Mesendoderm (in vitro differentiated cells): ENCODE measurements at regions not wholly inside any gene's neighbourhood (a gene's known extent, or its start where the extent isn't known, plus 50 kb on each side); places are given as distances from the start of the nearest gene placed in this dataset.

ENCODE experiments used
- DNase-seq: peaks from one replicate; pipeline ENCODE4 v3.0.0; 2013
- H2AK5ac ChIP-seq: 2 replicates; pipeline ENCODE4 v1.6.1; 2013; ENCODE audit warnings: low read length, inconsistent platforms
- H2BK120ac ChIP-seq: 2 replicates; pipeline ENCODE4 v1.6.1; 2013; ENCODE audit warnings: low read depth, mild to moderate bottlenecking, low read length, moderate library complexity, mixed read lengths
- H2BK15ac ChIP-seq: replicated peaks from 2 replicates; pipeline ENCODE4 v1.6.1; 2013; ENCODE audit warnings: low read depth, mild to moderate bottlenecking, moderate library complexity
- H2BK5ac ChIP-seq: 2 replicates; pipeline ENCODE4 v1.6.1; 2013; ENCODE audit warnings: low read length, inconsistent platforms
- H3K18ac ChIP-seq: 2 replicates; pipeline ENCODE4 v1.6.1; 2013; ENCODE audit warnings: mild to moderate bottlenecking, low read length, mixed read lengths
- H3K23ac ChIP-seq: one replicate; pipeline ENCODE4 v1.6.1; 2013; ENCODE audit warnings: low read length
- H3K27ac ChIP-seq: 2 replicates; pipeline ENCODE4 v1.5.1; 2013; ENCODE audit warnings: low read depth, mild to moderate bottlenecking, inconsistent platforms, low read length, moderate library complexity
- H3K27me3 ChIP-seq: 2 replicates; pipeline ENCODE4 v1.6.1; 2013; ENCODE audit warnings: low read length, control low read depth, mild to moderate bottlenecking, inconsistent platforms; ENCODE audit not compliant: insufficient read depth, poor library complexity
- H3K36me3 ChIP-seq: 2 replicates; pipeline ENCODE4 v1.6.1; 2013; ENCODE audit warnings: low read length, inconsistent platforms; ENCODE audit not compliant: control insufficient read depth, insufficient read depth
- H3K4ac ChIP-seq: one replicate; pipeline ENCODE4 v1.6.1; 2013; ENCODE audit warnings: low read depth, mild to moderate bottlenecking, low read length, moderate library complexity
- H3K4me1 ChIP-seq: 2 replicates; pipeline ENCODE4 v1.6.1; 2013; ENCODE audit warnings: low read depth, low read length, inconsistent platforms; ENCODE audit not compliant: control insufficient read depth
- H3K4me2 ChIP-seq: 2 replicates; pipeline ENCODE4 v1.6.1; 2013; ENCODE audit warnings: low read length
- H3K4me3 ChIP-seq: 2 replicates; pipeline ENCODE4 v1.5.1; 2013; ENCODE audit warnings: mild to moderate bottlenecking, low read length
- H3K56ac ChIP-seq: one replicate; pipeline ENCODE4 v1.6.1; 2013; ENCODE audit warnings: low read length
- H3K79me1 ChIP-seq: 2 replicates; pipeline ENCODE4 v1.6.1; 2013; ENCODE audit warnings: low read length, inconsistent platforms
- H3K79me2 ChIP-seq: 2 replicates; pipeline ENCODE4 v1.6.1; 2013; ENCODE audit warnings: mild to moderate bottlenecking, low read length; ENCODE audit not compliant: control insufficient read depth, insufficient read depth
- H3K9ac ChIP-seq: 2 replicates; pipeline ENCODE4 v1.6.1; 2013; ENCODE audit warnings: low read length, inconsistent platforms
- H4K5ac ChIP-seq: one replicate; pipeline ENCODE4 v1.6.1; 2013; ENCODE audit warnings: low read length
- H4K8ac ChIP-seq: one replicate; pipeline ENCODE4 v1.6.1; 2013; ENCODE audit warnings: low read depth, mild to moderate bottlenecking, control low read depth, low read length, moderate library complexity
- WGBS: extraction: QIAGEN DNeasy Blood & Tissue Kit; methylation state at CpG from one replicate; pipeline ENCODE4 v1.1.7; 2013; ENCODE audit warnings: low lambda C conversion rate, missing lambda C conversion rate; ENCODE audit not compliant: insufficient coverage; ENCODE audit errors: extremely low coverage; 5-methylcytosine and 5-hydroxymethylcytosine counted together

GRCh38 chr4:76841026-76841425, 56.9 kb downstream of the SOWAHB start:
- Histone ChIP-seq H3K27me3 (no peaks in the 10 kb centered on the region), H3K9ac (no peak overlapping the region), H4K5ac (no peak overlapping the region), H2BK15ac (no peak overlapping the region), H3K4ac (no peak overlapping the region), H3K18ac (no peak overlapping the region), H3K79me1 (no peaks in the 10 kb centered on the region), H4K8ac (no peak overlapping the region), H3K4me2 (no peak overlapping the region), H3K36me3 (no peaks in the 10 kb centered on the region), H2BK120ac (no peak overlapping the region), H3K23ac (no peak overlapping the region), H3K56ac (no peak overlapping the region), H3K4me1 (no peaks in the 10 kb centered on the region), H3K27ac (no peak overlapping the region), H3K4me3 (no peak overlapping the region), H3K79me2 (no peaks in the 10 kb centered on the region), H2AK5ac (no peak overlapping the region), H2BK5ac (no peak overlapping the region)
- WGBS: no CpG with 5 or more reads among the region's 3 CpGs
- DNase-seq: no peak

GRCh38 chr4:76836860-76837562, 60.9 kb downstream of the SOWAHB start:
- Histone ChIP-seq H4K5ac (no peak overlapping the region), H2AK5ac (no peak overlapping the region), H3K27ac (no peak overlapping the region), H3K4ac (no peak overlapping the region), H3K4me3 (no peak overlapping the region), H3K56ac (no peak overlapping the region), H2BK15ac (no peak overlapping the region), H3K36me3 (no peaks in the 10 kb centered on the region), H3K79me1 (no peaks in the 10 kb centered on the region), H4K8ac (no peak overlapping the region), H3K23ac (peak overlapping the region; percentile 35), H3K18ac (no peak overlapping the region), H3K9ac (no peak overlapping the region), H3K79me2 (no peaks in the 10 kb centered on the region), H3K4me1 (no peaks in the 10 kb centered on the region), H3K27me3 (no peaks in the 10 kb centered on the region), H2BK5ac (no peak overlapping the region), H3K4me2 (no peak overlapping the region), H2BK120ac (no peak overlapping the region)
- DNase-seq: no peak
- WGBS: no CpG with 5 or more reads among the region's 4 CpGs
